ENCODE measurements at regions not wholly inside any gene's neighbourhood (a gene's known extent, or its start where the extent isn't known, plus 50 kb on each side); places are given as distances from the start of the nearest gene placed in this dataset.

DNA sequence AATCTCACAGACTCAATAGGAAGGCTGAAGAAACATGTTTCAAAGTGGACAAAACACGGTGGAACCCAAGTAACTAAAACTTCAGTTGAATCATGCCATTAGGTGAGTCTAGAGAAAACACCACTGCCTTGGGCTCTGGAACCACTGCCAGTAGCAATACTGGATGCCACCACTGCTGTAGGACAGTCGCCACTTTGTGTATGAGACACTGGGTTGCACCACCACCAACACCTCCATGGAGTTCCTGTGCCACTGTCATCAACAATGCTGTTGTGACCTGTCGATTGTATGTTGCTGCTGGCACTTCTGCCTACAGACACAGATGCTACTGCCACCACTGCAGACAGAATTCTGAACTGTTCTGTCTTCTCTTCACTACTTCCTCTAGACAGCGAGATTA is 686.7 kb downstream of the METTL4 start:
- Histone ChIP-seq H4K20me1 (ENCODE audit: insufficient read depth) (no peaks in the 10 kb centered on the region), H3K9ac (no peak overlapping the region), H3F3A (replicated peaks; ENCODE audit: insufficient read depth) (no peaks in the 10 kb centered on the region), H3K79me2 (ENCODE audit: insufficient read depth) (no peaks in the 10 kb centered on the region), H3K4me2 (no peak overlapping the region), H3K4me3 (ENCODE audit: low read depth in 2 of 2, low read length in 1 of 2) (no peak overlapping the region), H3K27me3 (ENCODE audit: insufficient read depth) (no peaks in the 10 kb centered on the region), H3K36me3 (replicated peaks in 1 of 2; ENCODE audit: control insufficient read depth in 1 of 2, insufficient read depth in 2 of 2, low read length in 1 of 2) (no peaks in the 10 kb centered on the region), H2AFZ (ENCODE audit: low read depth) (no peak overlapping the region), H3K27ac (ENCODE audit: low read depth in 2 of 2, low read length in 1 of 2) (no peak overlapping the region), H3K9me3 (no peaks in the 10 kb centered on the region), H3K9me2 (0 out of 2 replicates have a peak, but pooled peaks cover 1% of the 10 kb centered on the region), H3K4me1 (ENCODE audit: control insufficient read depth in 1 of 2, insufficient read depth in 2 of 2, low read depth in 1 of 2, low read length in 1 of 2) (no peaks in the 10 kb centered on the region)
- POLR2A ChIA-PET = no interaction called here
- DNase-seq = no peak
- 5% methylated on average over 4 of the region's 4 CpGs for WGBS (ENCODE audit: low lambda C conversion rate)
- TF ChIP-seq, protein P1, sequence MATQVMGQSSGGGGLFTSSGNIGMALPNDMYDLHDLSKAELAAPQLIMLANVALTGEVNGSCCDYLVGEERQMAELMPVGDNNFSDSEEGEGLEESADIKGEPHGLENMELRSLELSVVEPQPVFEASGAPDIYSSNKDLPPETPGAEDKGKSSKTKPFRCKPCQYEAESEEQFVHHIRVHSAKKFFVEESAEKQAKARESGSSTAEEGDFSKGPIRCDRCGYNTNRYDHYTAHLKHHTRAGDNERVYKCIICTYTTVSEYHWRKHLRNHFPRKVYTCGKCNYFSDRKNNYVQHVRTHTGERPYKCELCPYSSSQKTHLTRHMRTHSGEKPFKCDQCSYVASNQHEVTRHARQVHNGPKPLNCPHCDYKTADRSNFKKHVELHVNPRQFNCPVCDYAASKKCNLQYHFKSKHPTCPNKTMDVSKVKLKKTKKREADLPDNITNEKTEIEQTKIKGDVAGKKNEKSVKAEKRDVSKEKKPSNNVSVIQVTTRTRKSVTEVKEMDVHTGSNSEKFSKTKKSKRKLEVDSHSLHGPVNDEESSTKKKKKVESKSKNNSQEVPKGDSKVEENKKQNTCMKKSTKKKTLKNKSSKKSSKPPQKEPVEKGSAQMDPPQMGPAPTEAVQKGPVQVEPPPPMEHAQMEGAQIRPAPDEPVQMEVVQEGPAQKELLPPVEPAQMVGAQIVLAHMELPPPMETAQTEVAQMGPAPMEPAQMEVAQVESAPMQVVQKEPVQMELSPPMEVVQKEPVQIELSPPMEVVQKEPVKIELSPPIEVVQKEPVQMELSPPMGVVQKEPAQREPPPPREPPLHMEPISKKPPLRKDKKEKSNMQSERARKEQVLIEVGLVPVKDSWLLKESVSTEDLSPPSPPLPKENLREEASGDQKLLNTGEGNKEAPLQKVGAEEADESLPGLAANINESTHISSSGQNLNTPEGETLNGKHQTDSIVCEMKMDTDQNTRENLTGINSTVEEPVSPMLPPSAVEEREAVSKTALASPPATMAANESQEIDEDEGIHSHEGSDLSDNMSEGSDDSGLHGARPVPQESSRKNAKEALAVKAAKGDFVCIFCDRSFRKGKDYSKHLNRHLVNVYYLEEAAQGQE (IDR thresholded peaks at IDR 0.05; ENCODE audit: low read depth, low read length) = no peak
- TF ChIP-seq MEF2A (IDR thresholded peaks at IDR 0.05; ENCODE audit: borderline replicate concordance, low read depth) = no peak
- TF ChIP-seq JUND (IDR thresholded peaks at IDR 0.05) = no peak
- no peak for TF ChIP-seq CHD2 (IDR thresholded peaks at IDR 0.05; ENCODE audit: low read length, partially characterized antibody)
- TF ChIP-seq, protein P2, sequence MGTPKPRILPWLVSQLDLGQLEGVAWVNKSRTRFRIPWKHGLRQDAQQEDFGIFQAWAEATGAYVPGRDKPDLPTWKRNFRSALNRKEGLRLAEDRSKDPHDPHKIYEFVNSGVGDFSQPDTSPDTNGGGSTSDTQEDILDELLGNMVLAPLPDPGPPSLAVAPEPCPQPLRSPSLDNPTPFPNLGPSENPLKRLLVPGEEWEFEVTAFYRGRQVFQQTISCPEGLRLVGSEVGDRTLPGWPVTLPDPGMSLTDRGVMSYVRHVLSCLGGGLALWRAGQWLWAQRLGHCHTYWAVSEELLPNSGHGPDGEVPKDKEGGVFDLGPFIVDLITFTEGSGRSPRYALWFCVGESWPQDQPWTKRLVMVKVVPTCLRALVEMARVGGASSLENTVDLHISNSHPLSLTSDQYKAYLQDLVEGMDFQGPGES (IDR thresholded peaks at IDR 0.05; ENCODE audit: low read depth, low read length) = no peak
- TF ChIP-seq YY1 (IDR thresholded peaks at IDR 0.05; ENCODE audit: low read depth) = no peak
- no peak for TF ChIP-seq EZH2phosphoT487 (IDR thresholded peaks at IDR 0.05; ENCODE audit: borderline replicate concordance, low read depth)
- no peak for TF ChIP-seq SIN3A (IDR thresholded peaks at IDR 0.05; ENCODE audit: borderline replicate concordance, low read depth, low read length)
- TF ChIP-seq, protein P3, sequence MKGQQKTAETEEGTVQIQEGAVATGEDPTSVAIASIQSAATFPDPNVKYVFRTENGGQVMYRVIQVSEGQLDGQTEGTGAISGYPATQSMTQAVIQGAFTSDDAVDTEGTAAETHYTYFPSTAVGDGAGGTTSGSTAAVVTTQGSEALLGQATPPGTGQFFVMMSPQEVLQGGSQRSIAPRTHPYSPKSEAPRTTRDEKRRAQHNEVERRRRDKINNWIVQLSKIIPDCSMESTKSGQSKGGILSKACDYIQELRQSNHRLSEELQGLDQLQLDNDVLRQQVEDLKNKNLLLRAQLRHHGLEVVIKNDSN (IDR thresholded peaks at IDR 0.05; ENCODE audit: borderline replicate concordance, low read depth) = no peak
- TF ChIP-seq, protein P4, sequence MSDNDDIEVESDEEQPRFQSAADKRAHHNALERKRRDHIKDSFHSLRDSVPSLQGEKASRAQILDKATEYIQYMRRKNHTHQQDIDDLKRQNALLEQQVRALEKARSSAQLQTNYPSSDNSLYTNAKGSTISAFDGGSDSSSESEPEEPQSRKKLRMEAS (IDR thresholded peaks at IDR 0.05; ENCODE audit: low read depth) = no peak
- TF ChIP-seq FOSL2 (IDR thresholded peaks at IDR 0.05; ENCODE audit: borderline replicate concordance, low read depth) = no peak
- TF ChIP-seq SMC3 (IDR thresholded peaks at IDR 0.05; ENCODE audit: low read depth, low read length) = no peak
- TF ChIP-seq, protein P5, sequence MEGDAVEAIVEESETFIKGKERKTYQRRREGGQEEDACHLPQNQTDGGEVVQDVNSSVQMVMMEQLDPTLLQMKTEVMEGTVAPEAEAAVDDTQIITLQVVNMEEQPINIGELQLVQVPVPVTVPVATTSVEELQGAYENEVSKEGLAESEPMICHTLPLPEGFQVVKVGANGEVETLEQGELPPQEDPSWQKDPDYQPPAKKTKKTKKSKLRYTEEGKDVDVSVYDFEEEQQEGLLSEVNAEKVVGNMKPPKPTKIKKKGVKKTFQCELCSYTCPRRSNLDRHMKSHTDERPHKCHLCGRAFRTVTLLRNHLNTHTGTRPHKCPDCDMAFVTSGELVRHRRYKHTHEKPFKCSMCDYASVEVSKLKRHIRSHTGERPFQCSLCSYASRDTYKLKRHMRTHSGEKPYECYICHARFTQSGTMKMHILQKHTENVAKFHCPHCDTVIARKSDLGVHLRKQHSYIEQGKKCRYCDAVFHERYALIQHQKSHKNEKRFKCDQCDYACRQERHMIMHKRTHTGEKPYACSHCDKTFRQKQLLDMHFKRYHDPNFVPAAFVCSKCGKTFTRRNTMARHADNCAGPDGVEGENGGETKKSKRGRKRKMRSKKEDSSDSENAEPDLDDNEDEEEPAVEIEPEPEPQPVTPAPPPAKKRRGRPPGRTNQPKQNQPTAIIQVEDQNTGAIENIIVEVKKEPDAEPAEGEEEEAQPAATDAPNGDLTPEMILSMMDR (IDR thresholded peaks at IDR 0.05) = no peak
- TF ChIP-seq NFIC (IDR thresholded peaks at IDR 0.05; ENCODE audit: borderline replicate concordance) = no peak
- TF ChIP-seq GATA2 (CRISPR knock-in tag; IDR thresholded peaks at IDR 0.05) = no peak
- no peak for TF ChIP-seq FOXM1 (IDR thresholded peaks at IDR 0.05; ENCODE audit: low read depth)
- no peak for TF ChIP-seq POLR2AphosphoS5 (IDR thresholded peaks at IDR 0.05; ENCODE audit: low read depth, low read length)
- CTCF ChIA-PET = no interaction called here

All from SK-N-SH (cell line).